Ovary (tissue), 7 donors: ENCODE measurements at regions not wholly inside any gene's neighbourhood (a gene's known extent, or its start where the extent isn't known, plus 50 kb on each side); places are given as distances from the start of the nearest gene placed in this dataset.

ENCODE experiments used
- DNase-seq, 5 donors: peaks; one replicate each; pipeline ENCODE4 v3.0.0-alpha.2; 2019 to 2020
- H3K27ac ChIP-seq, 2 donors: fragments of 200-600 bp; one replicate each; pipeline versions ENCODE4 v1.5.1 to v1.8.0; 2019 to 2022
- H3K27me3 ChIP-seq: fragments of 200-600 bp; one replicate; pipeline ENCODE4 v1.8.0; 2022
- H3K36me3 ChIP-seq: fragments of 200-600 bp; sonication (generic); one replicate; pipeline ENCODE4 v1.5.1; 2019
- H3K4me1 ChIP-seq: one replicate; pipeline ENCODE4 v1.8.1; 2013; ENCODE audit warnings: mild to moderate bottlenecking, moderate library complexity; ENCODE audit not compliant: insufficient read depth
- H3K4me3 ChIP-seq: fragments of 200-600 bp; sonication (generic); one replicate; pipeline ENCODE4 v1.5.1; 2017
- H3K9me3 ChIP-seq, 2 donors: fragments of 200-600 bp in 1 of 2; sonication (generic) in 1 of 2; one replicate each; pipeline versions ENCODE4 v1.5.1 to v1.8.1; 2013 to 2019; ENCODE audit warnings: mild to moderate bottlenecking in 1 of 2, moderate library complexity in 1 of 2
- EP300 ChIP-seq: sonication (generic); formaldehyde crosslinking; IDR thresholded peaks from one replicate; pipeline ENCODE4 v1.6.1; 2017; ENCODE audit warnings: antibody characterized with exemption
- POLR2A ChIP-seq: fragments of 450-650 bp; IDR thresholded peaks from one replicate; pipeline ENCODE4 v1.6.1; 2017; ENCODE audit warnings: antibody characterized with exemption, mild to moderate bottlenecking, moderate library complexity
- WGBS, 3 donors: extraction: QIAGEN DNeasy Blood & Tissue Kit in 1 of 3; methylation state at CpG; one replicate each; pipeline versions ENCODE4 v1.1.5 to v1.1.7; 2013 to 2017; 5-methylcytosine and 5-hydroxymethylcytosine counted together
- intact Hi-C, 4 donors: fragments of 100-400 bp; cut with DNase I; formaldehyde crosslinking; loops; one replicate each; pipeline versions ENCODE4 v1.11.0 to v1.15.1; 2022 to 2023
- TF ChIP-seq, protein P1 (sequence below), 3 donors: fragments of 450-650 bp in 2 of 3; fragments of 200-600 bp in 1 of 3; IDR thresholded peaks; one replicate each; pipeline versions ENCODE4 v1.5.1 to v1.8.0; 2016 to 2022; ENCODE audit warnings: antibody characterized with exemption in 3 of 3, mild to moderate bottlenecking in 1 of 3
- donor health status: DM: no; HTN: no; CAD: no; lungs with moderate emphysema.
- donor health status: DM: no; HTN: no; CAD: no.
- donor health status: Bipolar disorder and iron deficiency.
- donor health status: DM: no; HTN: no; CAD: no.
- donor health status: DM: yes; HTN: yes; CAD: no.

DNA sequence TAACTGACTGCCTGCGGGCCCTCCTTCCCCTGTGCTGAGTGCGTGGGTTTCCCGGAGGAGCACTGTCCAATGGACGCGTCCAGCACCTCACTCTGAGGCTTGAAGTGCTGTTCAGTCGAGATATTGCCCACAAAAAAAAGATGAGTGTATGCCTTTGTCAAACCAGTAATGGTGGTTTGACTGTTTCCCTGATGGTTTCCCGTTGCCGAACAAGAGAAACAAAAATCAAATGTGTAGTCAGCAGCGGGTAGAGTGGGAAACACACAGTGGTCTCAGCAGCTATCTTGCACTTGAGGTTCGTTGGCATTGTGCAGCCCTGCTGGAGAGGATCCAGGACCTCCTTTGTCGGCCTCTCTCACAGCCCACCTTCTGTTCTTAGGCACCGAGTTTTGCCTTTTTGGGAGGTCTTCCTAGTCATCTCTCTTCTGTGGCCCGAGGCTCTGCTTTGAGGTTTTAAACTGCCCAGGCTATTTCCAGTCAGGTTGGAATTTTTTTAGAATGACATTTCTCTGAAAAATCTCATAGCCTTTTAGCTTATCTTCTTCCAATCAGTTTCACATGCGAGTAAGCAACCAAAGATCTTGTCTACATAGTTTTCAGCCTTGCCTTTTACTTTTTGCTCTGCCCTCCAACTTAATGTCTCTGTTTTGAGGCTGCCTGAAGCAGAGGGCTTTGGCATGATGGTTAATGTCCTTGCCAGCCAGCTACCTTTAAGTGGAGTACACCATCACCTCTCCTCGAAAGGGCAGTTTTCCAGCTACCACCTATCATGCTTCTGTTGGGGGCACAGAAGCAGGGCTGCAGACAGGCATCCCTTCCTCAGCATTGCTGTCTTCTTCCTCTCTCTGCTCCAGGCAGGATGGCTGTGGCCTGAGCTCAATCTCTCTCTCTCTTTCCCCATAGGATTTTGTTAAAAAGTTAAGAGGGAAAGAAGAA lies 132.3 kb downstream of the URB2 start:
- DNase-seq: no peak
- Histone ChIP-seq H3K27me3 (no peaks in the 10 kb centered on the region), H3K9me3 (no peaks in the 10 kb centered on the region), H3K4me1 (no peaks in the 10 kb centered on the region), H3K36me3 (no peaks in the 10 kb centered on the region), H3K27ac (no peak overlapping the region), H3K4me3 (no peak overlapping the region)
- WGBS, 3 donors: 85 to 89% (median 88%) methylated on average over 15 of the region's 15 CpGs
- intact Hi-C loops: no loop called here
- TF ChIP-seq EP300: no peak
- TF ChIP-seq, protein P1, sequence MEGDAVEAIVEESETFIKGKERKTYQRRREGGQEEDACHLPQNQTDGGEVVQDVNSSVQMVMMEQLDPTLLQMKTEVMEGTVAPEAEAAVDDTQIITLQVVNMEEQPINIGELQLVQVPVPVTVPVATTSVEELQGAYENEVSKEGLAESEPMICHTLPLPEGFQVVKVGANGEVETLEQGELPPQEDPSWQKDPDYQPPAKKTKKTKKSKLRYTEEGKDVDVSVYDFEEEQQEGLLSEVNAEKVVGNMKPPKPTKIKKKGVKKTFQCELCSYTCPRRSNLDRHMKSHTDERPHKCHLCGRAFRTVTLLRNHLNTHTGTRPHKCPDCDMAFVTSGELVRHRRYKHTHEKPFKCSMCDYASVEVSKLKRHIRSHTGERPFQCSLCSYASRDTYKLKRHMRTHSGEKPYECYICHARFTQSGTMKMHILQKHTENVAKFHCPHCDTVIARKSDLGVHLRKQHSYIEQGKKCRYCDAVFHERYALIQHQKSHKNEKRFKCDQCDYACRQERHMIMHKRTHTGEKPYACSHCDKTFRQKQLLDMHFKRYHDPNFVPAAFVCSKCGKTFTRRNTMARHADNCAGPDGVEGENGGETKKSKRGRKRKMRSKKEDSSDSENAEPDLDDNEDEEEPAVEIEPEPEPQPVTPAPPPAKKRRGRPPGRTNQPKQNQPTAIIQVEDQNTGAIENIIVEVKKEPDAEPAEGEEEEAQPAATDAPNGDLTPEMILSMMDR (IDR thresholded peaks at IDR 0.05): no peak
- no peak for TF ChIP-seq POLR2A

- TF ChIP-seq POLR2A: no peak
- no peak for TF ChIP-seq EP300
- TF ChIP-seq, protein P1 (IDR thresholded peaks at IDR 0.05): no peak
- no peaks in the 10 kb centered on the region for H3K9me3 ChIP-seq
- intact Hi-C loops: no loop called here
- H3K36me3 ChIP-seq: no peaks in the 10 kb centered on the region
- DNase-seq: no peak
- H3K4me1 ChIP-seq: no peaks in the 10 kb centered on the region
- 84 to 92% (median 88%) methylated on average over 5 of the region's 5 CpGs for WGBS, 3 donors
- H3K27ac ChIP-seq: no peak overlapping the region
- no peak overlapping the region for H3K4me3 ChIP-seq
- no peaks in the 10 kb centered on the region for H3K27me3 ChIP-seq
Measured at GRCh38 chr1:229759037-229759435, 133.0 kb downstream of the URB2 start.

- TF ChIP-seq POLR2A (no peak), EP300 (no peak)
- TF ChIP-seq, protein P1 (IDR thresholded peaks at IDR 0.05): no peak
- Histone ChIP-seq H3K27me3 (no peaks in the 10 kb centered on the region), H3K4me1 (no peaks in the 10 kb centered on the region), H3K9me3 (no peaks in the 10 kb centered on the region), H3K36me3 (no peaks in the 10 kb centered on the region), H3K27ac (no peak overlapping the region), H3K4me3 (no peak overlapping the region)
- no peak for DNase-seq
- intact Hi-C loops: no loop called here
- 73 to 82% (median 77%) methylated on average over 2 of the region's 2 CpGs for WGBS, 3 donors
Measured at GRCh38 chr1:229759586-229759985, 133.5 kb downstream of the URB2 start.

GRCh38 chr1:229760478-229760996 lies 134.5 kb downstream of the URB2 start:
- Histone ChIP-seq H3K27ac (no peak overlapping the region), H3K9me3 (no peaks in the 10 kb centered on the region), H3K4me3 (no peak overlapping the region), H3K4me1 (no peaks in the 10 kb centered on the region), H3K36me3 (no peaks in the 10 kb centered on the region), H3K27me3 (no peaks in the 10 kb centered on the region)
- 87 to 92% (median 91%) methylated on average over 7 of the region's 7 CpGs for WGBS, 3 donors
- no peak for DNase-seq
- no peak for TF ChIP-seq POLR2A
- TF ChIP-seq, protein P1 (IDR thresholded peaks at IDR 0.05): no peak
- intact Hi-C loops: no loop called here
